ENCODE measurements at regions not wholly inside any gene's neighbourhood (a gene's known extent, or its start where the extent isn't known, plus 50 kb on each side); places are given as distances from the start of the nearest gene placed in this dataset.

DNA sequence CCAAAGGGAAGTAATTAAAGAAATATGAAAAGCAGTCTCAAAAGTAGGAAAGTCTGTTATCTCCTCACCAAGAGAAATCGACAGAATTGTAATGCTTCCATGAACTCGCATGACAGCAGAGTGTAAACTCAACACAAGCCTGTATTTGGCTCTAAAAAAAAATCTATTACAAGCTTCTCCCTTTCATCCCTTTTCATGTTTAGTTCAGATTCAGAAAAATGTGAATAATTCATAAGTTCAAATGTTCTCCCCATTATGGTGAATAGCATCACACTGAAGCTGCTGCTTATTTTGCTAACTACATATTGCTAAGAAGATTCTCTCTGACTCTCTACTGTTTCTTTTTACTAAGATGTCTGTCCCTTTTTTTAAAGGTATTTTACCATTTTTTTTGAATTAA lies 910.3 kb upstream of the MBL2 start:
- TF ChIP-seq, protein P1, sequence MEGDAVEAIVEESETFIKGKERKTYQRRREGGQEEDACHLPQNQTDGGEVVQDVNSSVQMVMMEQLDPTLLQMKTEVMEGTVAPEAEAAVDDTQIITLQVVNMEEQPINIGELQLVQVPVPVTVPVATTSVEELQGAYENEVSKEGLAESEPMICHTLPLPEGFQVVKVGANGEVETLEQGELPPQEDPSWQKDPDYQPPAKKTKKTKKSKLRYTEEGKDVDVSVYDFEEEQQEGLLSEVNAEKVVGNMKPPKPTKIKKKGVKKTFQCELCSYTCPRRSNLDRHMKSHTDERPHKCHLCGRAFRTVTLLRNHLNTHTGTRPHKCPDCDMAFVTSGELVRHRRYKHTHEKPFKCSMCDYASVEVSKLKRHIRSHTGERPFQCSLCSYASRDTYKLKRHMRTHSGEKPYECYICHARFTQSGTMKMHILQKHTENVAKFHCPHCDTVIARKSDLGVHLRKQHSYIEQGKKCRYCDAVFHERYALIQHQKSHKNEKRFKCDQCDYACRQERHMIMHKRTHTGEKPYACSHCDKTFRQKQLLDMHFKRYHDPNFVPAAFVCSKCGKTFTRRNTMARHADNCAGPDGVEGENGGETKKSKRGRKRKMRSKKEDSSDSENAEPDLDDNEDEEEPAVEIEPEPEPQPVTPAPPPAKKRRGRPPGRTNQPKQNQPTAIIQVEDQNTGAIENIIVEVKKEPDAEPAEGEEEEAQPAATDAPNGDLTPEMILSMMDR (IDR thresholded peaks at IDR 0.05), result no peak
- H3K27me3 ChIP-seq, result no peaks in the 10 kb centered on the region
- H3K4me1 ChIP-seq, result no peaks in the 10 kb centered on the region
- no peak overlapping the region for H3K4me3 ChIP-seq
- H3K27ac ChIP-seq, result no peak overlapping the region
- no peaks in the 10 kb centered on the region for H3K9me3 ChIP-seq
- no peaks in the 10 kb centered on the region for H3K36me3 ChIP-seq
- no peak for DNase-seq (ENCODE audit: low spot score)

DNA sequence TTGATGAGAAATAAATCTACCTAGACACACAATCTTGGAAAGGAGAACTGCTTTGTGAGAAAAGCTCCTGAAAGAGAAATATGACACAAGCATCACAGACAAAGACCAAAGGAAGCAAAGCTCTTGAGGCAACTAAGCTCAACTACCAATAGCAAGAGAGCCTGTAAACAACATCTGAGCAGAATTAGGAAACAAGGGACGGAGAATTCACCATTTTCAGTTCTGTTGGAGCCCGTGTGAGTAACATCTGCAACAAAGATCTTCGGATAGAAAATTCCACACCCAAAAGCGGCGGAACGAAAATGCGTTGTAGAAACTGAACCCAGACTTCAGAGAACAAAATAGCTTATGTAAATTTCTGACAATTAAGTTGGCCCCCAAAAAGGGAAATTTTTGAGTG lies 909.9 kb upstream of the MBL2 start:
- Histone ChIP-seq H3K4me3 (no peak overlapping the region), H3K9me3 (no peaks in the 10 kb centered on the region), H3K36me3 (no peaks in the 10 kb centered on the region), H3K27ac (no peak overlapping the region), H3K27me3 (no peaks in the 10 kb centered on the region), H3K4me1 (no peaks in the 10 kb centered on the region)
- TF ChIP-seq, protein P1 (IDR thresholded peaks at IDR 0.05), result no peak
- DNase-seq (ENCODE audit: low spot score), result no peak

GRCh38 chr10:53679666-53680065 lies 907.1 kb upstream of the MBL2 start:
- H3K27ac ChIP-seq, result no peak overlapping the region
- TF ChIP-seq, protein P1 (IDR thresholded peaks at IDR 0.05), result no peak
- H3K9me3 ChIP-seq, result no peaks in the 10 kb centered on the region

DNA sequence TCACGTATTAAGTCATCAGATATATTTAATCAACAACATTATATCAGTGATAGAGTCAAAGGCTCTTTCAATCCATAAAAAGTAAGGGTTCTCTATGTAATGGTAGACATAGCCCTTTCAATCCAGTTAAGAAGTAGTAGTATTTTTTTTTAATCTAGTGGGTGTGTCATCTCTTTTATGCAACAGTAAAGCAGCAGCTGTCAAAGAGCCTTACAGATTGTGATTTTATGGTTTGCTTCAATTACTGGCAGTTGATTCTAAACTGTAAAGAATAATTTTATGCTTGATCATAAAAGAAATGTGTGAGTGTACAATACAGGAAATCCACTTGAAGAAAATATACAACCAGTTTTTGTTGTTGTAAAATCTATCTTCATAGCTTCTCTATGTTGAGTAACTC lies 902.6 kb upstream of the MBL2 start:
- peaks cover 0 to 5% of the 10 kb centered on the region in 2 donors for H3K9me3 ChIP-seq
- DNase-seq (ENCODE audit: low spot score), result no peak
- no peak overlapping the region for H3K27ac ChIP-seq
- H3K4me1 ChIP-seq, result no peaks in the 10 kb centered on the region
- TF ChIP-seq, protein P1 (IDR thresholded peaks at IDR 0.05), result no peak
- H3K4me3 ChIP-seq, result no peak overlapping the region
- no peaks in the 10 kb centered on the region for H3K36me3 ChIP-seq
- H3K27me3 ChIP-seq, result no peaks in the 10 kb centered on the region

More at GRCh38 chr10:53679666-53680065, 907.1 kb upstream of the MBL2 start:
- Histone ChIP-seq H3K27me3 (no peaks in the 10 kb centered on the region), H3K4me1 (no peaks in the 10 kb centered on the region), H3K36me3 (no peaks in the 10 kb centered on the region), H3K4me3 (no peak overlapping the region)
- DNase-seq (ENCODE audit: low spot score), result no peak

DNA sequence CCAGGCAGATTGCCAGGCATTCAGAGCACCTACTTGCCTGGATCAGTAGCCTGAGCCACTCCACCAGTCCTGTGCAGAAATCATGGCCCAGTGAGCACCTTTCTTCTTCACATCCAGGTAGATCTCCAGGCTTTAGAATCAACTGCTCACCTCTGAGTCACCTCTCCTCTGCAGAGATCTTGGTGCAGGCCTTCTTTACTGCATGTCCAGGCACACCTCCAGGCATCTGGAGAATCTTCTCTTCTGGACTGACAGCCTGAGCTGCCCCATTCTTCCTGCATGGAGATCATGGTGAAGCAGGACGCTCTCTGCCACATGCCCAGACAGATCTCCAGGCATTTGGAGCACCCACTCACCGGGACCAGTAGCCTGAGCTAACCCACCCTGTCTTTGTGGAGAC lies 894.5 kb upstream of the MBL2 start:
- Histone ChIP-seq H3K27me3 (no peaks in the 10 kb centered on the region), H3K36me3 (no peaks in the 10 kb centered on the region), H3K9me3 (peaks cover 0 to 10% of the 10 kb centered on the region in 2 donors), H3K27ac (no peak overlapping the region), H3K4me3 (no peak overlapping the region), H3K4me1 (no peaks in the 10 kb centered on the region)
- DNase-seq (ENCODE audit: low spot score), result no peak
- TF ChIP-seq, protein P1 (IDR thresholded peaks at IDR 0.05), result no peak

- no peaks in the 10 kb centered on the region for H3K27me3 ChIP-seq
- TF ChIP-seq, protein P1 (IDR thresholded peaks at IDR 0.05), result no peak
These were observed 891.9 kb upstream of the MBL2 start for GRCh38 chr10:53664282-53665019.

More at GRCh38 chr10:53664282-53665019, 891.9 kb upstream of the MBL2 start:
- Histone ChIP-seq H3K9me3 (no peaks in the 10 kb centered on the region), H3K4me1 (no peaks in the 10 kb centered on the region), H3K27ac (no peak overlapping the region), H3K4me3 (no peak overlapping the region), H3K36me3 (no peaks in the 10 kb centered on the region)
- no peak for DNase-seq (ENCODE audit: low spot score)

Data from right atrium auricular region (tissue), 2 donors.